ENCODE measurements at regions not wholly inside any gene's neighbourhood (a gene's known extent, or its start where the extent isn't known, plus 50 kb on each side); places are given as distances from the start of the nearest gene placed in this dataset.

DNA sequence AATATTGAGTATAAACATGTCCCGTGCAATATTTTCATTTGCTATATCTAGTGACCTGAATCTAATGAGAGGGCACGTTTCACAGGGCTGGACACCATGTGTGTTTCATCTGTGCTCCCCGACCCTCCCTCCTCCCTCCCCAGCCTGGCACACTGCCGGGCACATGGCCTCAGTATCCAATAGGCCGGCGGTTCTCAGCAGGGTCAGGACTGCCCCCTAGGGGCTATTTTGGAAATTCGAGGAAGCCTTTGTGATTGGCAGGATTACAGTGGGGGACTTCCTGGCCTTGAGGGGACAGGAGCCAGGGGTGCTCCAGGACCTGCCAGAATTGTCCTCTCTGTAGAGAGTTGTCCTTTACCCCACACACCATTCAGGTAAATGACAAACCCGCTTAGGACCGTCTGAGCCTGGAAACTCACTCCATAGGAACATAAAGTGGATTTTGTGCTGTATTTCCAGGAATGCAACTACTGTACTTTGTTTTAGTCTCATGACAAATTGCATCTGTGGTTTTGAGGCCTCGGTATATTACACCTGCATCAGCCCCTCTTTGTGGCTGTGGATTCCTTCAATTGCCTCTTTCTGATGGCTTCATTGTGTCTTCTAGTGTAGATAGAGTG, 109.5 kb upstream of the SIM2 start:
- ATAC-seq (peak; percentile 78), DNase-seq (ENCODE audit: low spot score) (peak; percentile 65)
- Histone ChIP-seq H4K20me1 (replicated peaks; ENCODE audit: insufficient read depth) (no peaks in the 10 kb centered on the region), H3K9me2 (ENCODE audit: insufficient read depth) (no peaks in the 10 kb centered on the region), H3F3A (replicated peaks; ENCODE audit: low read depth) (no peaks in the 10 kb centered on the region), H3K36me3 (ENCODE audit: insufficient read depth) (no peaks in the 10 kb centered on the region), H3K4me3 (no peak overlapping the region), H3K27me3 (ENCODE audit: insufficient read depth) (no peaks in the 10 kb centered on the region), H3K79me2 (replicated peaks; ENCODE audit: insufficient read depth) (no peaks in the 10 kb centered on the region), H3K4me1 (ENCODE audit: insufficient read depth) (no peaks in the 10 kb centered on the region), H3K27ac (ENCODE audit: low read depth) (no peak overlapping the region), H2AFZ (no peak overlapping the region), H3K4me2 (no peak overlapping the region)
- H3K4me1 Mint-ChIP-seq = no peaks in the 10 kb centered on the region
- no peaks in the 10 kb centered on the region for H3K9me3 Mint-ChIP-seq
- peaks cover 11% of the 10 kb centered on the region for H3K27me3 Mint-ChIP-seq (ENCODE audit: insufficient read depth, low read depth, poor library complexity)
- TF ChIP-seq JUNB (IDR thresholded peaks at IDR 0.05; ENCODE audit: unreplicated experiment) (no peak), NANOG (IDR thresholded peaks at IDR 0.05; ENCODE audit: borderline replicate concordance) (no peak), EZH2phosphoT487 (IDR thresholded peaks at IDR 0.05; ENCODE audit: unreplicated experiment) (no peak), ETS1 (IDR thresholded peaks at IDR 0.05) (no peak), POLR2AphosphoS5 (IDR thresholded peaks at IDR 0.05; ENCODE audit: low read depth) (no peak), ZNF114 (CRISPR knock-in tag; IDR thresholded peaks at IDR 0.05) (no peak)
- TF ChIP-seq, protein P1, sequence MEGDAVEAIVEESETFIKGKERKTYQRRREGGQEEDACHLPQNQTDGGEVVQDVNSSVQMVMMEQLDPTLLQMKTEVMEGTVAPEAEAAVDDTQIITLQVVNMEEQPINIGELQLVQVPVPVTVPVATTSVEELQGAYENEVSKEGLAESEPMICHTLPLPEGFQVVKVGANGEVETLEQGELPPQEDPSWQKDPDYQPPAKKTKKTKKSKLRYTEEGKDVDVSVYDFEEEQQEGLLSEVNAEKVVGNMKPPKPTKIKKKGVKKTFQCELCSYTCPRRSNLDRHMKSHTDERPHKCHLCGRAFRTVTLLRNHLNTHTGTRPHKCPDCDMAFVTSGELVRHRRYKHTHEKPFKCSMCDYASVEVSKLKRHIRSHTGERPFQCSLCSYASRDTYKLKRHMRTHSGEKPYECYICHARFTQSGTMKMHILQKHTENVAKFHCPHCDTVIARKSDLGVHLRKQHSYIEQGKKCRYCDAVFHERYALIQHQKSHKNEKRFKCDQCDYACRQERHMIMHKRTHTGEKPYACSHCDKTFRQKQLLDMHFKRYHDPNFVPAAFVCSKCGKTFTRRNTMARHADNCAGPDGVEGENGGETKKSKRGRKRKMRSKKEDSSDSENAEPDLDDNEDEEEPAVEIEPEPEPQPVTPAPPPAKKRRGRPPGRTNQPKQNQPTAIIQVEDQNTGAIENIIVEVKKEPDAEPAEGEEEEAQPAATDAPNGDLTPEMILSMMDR (conservative IDR thresholded peaks at IDR 0.05; ENCODE audit: low read depth in 2 of 2) = peak; percentile 65 to 78
- TF ChIP-seq, protein P2, sequence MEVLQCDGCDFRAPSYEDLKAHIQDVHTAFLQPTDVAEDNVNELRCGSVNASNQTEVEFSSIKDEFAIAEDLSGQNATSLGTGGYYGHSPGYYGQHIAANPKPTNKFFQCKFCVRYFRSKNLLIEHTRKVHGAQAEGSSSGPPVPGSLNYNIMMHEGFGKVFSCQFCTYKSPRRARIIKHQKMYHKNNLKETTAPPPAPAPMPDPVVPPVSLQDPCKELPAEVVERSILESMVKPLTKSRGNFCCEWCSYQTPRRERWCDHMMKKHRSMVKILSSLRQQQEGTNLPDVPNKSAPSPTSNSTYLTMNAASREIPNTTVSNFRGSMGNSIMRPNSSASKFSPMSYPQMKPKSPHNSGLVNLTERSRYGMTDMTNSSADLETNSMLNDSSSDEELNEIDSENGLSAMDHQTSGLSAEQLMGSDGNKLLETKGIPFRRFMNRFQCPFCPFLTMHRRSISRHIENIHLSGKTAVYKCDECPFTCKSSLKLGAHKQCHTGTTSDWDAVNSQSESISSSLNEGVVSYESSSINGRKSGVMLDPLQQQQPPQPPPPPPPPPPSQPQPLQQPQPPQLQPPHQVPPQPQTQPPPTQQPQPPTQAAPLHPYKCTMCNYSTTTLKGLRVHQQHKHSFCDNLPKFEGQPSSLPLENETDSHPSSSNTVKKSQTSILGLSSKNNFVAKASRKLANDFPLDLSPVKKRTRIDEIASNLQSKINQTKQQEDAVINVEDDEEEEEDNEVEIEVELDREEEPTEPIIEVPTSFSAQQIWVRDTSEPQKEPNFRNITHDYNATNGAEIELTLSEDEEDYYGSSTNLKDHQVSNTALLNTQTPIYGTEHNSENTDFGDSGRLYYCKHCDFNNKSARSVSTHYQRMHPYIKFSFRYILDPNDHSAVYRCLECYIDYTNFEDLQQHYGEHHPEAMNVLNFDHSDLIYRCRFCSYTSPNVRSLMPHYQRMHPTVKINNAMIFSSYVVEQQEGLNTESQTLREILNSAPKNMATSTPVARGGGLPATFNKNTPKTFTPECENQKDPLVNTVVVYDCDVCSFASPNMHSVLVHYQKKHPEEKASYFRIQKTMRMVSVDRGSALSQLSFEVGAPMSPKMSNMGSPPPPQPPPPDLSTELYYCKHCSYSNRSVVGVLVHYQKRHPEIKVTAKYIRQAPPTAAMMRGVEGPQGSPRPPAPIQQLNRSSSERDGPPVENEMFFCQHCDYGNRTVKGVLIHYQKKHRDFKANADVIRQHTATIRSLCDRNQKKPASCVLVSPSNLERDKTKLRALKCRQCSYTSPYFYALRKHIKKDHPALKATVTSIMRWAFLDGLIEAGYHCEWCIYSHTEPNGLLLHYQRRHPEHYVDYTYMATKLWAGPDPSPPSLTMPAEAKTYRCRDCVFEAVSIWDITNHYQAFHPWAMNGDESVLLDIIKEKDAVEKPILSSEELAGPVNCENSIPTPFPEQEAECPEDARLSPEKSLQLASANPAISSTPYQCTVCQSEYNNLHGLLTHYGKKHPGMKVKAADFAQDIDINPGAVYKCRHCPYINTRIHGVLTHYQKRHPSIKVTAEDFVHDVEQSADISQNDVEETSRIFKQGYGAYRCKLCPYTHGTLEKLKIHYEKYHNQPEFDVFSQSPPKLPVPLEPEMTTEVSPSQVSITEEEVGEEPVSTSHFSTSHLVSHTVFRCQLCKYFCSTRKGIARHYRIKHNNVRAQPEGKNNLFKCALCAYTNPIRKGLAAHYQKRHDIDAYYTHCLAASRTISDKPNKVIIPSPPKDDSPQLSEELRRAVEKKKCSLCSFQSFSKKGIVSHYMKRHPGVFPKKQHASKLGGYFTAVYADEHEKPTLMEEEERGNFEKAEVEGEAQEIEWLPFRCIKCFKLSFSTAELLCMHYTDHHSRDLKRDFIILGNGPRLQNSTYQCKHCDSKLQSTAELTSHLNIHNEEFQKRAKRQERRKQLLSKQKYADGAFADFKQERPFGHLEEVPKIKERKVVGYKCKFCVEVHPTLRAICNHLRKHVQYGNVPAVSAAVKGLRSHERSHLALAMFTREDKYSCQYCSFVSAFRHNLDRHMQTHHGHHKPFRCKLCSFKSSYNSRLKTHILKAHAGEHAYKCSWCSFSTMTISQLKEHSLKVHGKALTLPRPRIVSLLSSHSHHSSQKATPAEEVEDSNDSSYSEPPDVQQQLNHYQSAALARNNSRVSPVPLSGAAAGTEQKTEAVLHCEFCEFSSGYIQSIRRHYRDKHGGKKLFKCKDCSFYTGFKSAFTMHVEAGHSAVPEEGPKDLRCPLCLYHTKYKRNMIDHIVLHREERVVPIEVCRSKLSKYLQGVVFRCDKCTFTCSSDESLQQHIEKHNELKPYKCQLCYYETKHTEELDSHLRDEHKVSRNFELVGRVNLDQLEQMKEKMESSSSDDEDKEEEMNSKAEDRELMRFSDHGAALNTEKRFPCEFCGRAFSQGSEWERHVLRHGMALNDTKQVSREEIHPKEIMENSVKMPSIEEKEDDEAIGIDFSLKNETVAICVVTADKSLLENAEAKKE (CRISPR knock-in tag; IDR thresholded peaks at IDR 0.05) = no peak
- no peaks in the 10 kb centered on the region for H3K36me3 Mint-ChIP-seq (ENCODE audit: low read depth)
- no peak overlapping the region for H3K4me3 Mint-ChIP-seq
- H3K27ac Mint-ChIP-seq = no peak overlapping the region
